ELR (cell line): ENCODE measurements at regions not wholly inside any gene's neighbourhood (a gene's known extent, or its start where the extent isn't known, plus 50 kb on each side); places are given as distances from the start of the nearest gene placed in this dataset.

Experiments
- DNase-seq: peaks from one replicate; pipeline ENCODE4 v3.0.0-alpha.2; 2015; ENCODE audit warnings: low read depth

DNA sequence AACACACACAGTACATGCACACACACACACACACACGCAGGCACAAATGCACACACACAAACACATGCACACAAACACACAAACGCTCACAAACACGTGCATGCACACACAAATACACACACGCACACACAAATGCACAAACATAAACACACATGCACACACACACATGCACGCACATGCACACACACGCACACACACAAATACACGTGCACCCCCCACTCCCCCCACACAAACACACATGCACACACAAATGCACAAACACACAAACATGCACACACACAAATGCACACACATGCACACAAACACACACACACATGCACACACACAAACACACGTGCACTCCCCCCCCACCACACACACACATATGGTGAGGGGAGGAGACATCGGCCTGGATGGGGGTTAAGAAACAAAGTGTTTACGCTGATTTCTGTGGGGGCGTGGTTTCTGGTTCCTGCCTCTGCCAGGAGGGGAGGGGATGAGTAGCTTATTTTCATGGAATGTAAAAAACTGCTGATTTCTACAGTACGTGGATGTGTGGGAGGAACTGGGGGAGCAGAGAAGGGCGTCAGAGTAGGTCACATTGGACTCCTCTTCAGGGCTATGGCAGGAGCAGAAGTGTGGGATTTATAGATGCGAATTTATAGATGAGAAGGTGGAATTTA, 607.2 kb downstream of the QKI start:
- DNase-seq, result no peak

DNA sequence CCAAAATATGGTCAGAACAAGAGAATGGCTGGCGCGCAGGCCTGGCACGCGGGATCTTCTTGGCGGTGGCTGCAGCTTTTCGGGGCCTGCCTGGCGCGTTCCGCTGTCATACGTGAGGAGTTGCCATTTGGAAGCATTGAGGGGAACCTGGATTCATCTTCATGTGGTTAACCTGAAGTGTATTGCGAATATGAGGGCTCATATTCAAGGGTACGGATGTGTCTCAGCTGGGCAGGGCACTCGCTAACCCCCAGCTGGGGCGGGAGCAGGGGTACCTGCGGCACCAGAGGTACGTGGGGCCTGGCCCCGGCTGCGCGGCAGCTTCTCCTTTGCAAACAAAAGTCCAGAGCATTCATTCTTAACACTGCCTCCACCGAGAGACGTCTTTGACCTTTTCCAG, 605.6 kb downstream of the QKI start:
- no peak for DNase-seq

- no peak for DNase-seq
Measured at GRCh38 chr6:164018133-164018532, 603.6 kb downstream of the QKI start.

DNA sequence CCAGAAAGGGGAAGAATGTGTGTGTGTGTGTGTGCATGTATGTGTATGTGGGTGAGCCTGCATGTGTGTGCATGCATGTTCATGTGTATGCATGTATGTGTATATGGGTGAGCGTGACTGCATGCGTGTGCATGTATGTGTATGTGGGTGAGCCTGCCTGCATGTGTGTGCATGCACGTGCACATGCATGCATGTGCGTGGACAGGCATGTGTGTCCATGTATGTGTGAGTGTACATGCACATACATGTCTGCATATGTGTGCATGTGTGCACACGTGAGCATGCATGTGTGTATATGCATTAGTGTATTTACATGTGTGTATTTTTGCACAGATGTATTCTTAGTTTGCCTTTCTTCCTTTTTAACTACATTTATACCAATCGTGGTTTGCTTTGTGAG, 601.5 kb downstream of the QKI start:
- DNase-seq, result no peak

DNA sequence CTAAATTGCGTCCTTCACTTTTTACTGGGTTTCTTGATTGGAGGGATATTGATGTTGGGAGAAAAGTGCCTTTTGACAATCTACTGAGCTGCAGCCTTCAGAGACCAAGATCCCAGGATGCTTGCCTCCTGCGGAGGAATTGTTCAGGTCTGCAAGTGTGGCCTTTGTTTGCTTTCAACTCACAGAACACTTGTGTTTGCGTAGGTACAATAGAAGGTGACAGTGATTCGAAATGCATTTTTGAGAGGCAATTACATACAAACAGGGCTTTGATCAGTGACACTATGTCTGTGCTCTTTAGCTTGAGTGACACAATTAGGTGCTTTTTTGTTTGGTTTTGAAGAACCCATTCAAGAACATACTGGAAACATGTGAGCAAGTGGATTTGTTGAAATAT, 600.6 kb downstream of the QKI start:
- DNase-seq, result no peak

DNA sequence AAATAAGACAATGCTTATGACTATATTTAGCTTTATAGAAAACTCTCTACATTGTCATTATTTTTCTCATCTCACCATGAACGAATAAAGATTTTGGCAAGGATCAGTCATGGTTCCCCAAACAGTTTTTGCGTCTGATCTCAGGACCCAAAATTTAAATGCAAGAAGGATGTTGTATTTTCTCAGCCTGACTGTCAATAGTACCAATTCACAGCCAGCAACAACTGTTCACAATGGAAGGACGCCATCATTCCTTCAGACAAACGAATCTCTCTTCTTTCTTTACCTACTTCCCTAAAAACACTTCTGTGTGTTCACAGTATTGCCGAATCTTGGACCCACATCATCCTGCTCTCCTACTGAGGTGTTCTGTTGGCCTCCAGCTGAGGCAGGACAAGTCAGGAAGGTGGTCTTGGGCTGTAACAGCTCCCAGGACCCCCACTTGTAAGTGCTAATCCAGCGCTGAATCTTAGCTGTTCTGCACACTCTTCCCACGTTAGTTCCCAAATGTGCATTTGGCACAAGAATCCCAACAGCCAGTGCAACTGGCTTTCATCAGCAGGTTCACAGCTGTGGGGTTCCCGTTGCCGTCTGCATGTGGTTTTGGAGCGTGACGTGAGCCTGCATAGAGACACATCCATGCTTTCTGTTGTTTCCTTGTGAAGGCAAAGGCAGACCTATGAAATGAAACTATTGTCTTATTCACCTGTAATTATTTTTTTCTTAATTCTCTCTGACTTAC, 600.0 kb downstream of the QKI start:
- no peak for DNase-seq

DNA sequence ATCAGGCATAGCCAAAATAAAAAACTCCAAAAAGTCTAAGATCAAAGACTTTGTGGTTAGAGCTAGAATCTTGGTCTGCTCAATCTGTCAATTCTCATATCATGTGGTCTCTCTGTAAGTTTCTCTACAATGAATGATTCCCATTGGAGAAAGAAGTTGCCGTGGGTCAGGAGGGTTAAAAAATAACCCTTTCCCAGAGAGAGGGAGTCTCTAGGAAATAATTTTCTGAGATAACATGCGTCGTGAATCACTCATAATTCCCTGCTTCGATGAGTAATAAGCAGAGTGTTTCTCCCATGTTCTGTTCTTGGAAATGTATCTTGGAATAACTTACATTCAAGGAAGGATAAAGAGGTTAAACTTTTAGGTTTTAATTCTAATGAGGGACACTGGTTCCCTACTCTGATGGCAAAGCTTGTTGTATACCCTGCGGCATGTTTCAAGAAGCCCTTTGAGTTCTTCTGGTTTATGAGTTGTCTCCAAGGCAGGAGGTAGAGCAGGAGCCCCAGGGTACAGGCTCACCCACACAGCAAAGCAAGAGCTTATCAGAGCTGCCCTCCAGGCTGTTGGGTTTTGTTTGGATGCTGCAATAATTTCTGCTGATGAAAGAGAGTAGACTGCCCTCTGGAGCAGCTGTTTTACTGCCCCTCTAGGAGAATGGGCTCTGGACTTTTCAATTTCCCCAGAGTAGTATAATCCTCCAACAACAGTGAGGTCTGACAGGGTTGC, 599.1 kb downstream of the QKI start:
- DNase-seq, result peak; percentile 7

- DNase-seq, result no peak
Measured at GRCh38 chr6:164011321-164011720, 596.8 kb downstream of the QKI start.

- no peak for DNase-seq
Measured at GRCh38 chr6:164010441-164011103, 596.1 kb downstream of the QKI start.

DNA sequence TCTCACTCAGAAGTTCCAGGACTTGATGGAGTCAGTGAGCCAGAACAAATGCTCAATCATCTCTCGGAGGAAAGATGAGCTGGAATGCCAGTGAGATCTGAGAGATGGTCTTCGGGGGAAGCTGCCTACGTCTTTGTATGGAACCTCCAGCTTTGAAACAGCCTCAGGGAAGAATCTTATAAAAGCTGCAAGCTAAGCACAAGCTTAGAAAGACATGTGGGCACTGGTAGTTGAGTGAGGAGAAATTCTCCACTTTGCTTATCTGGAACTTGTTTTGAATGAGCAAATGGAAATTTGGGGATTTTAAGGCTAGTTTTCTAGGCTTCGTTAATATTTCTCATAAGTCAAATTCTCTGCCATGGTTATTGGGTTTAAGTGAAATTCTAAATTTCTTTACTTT, 594.4 kb downstream of the QKI start:
- no peak for DNase-seq

- no peak for DNase-seq
Measured at GRCh38 chr6:164007881-164008280, 593.4 kb downstream of the QKI start.

- DNase-seq, result no peak
Measured at GRCh38 chr6:164006459-164006858, 591.9 kb downstream of the QKI start.

GRCh38 chr6:164005004-164005711, 590.6 kb downstream of the QKI start:
- DNase-seq, result peak; percentile 23

GRCh38 chr6:164000276-164000675, 585.8 kb downstream of the QKI start:
- no peak for DNase-seq

DNA sequence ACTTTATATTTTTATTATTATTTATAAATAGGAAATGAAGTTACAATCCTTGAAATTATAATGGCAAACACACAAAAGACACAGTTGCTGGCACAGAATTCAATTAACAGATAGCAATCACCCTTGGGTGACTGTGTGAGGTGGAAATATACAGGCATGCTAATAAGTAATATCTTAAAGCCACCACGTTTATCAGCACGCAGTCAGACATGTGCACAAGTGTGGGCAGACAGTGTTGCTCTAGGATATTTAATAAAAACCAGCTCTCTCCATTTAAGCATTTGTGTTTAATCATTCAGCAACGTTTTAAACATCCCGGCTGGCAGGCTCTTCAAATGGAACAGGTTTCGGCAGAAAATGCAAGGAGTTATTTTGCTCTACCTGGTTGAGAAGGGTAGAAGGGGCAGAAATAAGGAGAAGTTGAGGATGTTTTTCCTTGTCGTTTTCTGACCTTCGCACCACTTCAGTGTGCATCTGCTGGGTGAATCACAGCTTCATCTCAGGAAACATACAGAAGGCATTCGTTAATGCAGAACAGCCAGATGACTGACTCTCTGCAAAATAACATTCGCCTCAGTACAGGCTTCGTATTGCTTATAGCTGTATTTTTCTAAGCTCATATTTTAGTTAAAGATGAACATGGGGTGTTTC, 585.1 kb downstream of the QKI start:
- DNase-seq, result no peak

DNA sequence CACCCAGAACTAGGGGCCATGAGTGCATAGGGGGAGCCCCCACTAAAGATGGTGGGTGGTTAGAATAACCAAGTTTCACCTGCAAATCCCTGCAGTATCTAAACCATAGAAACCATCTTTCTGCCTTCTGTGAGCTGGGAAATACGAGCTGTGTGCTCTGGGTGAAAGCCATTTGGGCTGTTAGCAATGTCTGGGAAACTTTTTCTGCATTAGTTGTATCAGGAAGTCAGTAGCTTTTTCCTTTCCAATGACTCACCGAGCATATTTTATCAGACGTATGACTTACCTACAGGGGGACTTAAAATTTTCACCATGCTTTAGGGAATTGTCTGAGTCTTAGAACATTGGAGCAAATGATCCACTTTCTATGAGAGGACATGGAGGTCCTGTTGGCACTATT, 584.0 kb downstream of the QKI start:
- DNase-seq, result peak; percentile 30

DNA sequence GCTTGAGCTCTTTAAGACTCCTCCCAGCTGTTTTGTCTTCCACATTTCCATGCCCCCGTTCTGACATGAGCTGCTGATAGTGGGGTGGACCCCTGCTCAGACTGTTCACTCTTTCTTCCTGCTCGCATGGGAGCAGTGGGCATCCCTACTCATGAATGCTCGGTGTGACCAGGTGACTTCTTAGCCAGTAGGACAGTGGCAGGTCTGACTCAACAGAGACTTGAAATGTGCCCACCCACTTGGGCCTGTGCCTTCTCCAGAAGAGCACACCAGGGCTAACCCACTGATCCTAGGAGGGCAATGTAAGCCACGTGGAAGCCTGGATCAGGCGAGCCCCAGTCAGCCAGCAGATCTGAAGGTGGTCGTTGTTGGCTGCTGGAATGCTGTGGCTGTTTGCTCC, 582.0 kb downstream of the QKI start:
- DNase-seq, result no peak

DNA sequence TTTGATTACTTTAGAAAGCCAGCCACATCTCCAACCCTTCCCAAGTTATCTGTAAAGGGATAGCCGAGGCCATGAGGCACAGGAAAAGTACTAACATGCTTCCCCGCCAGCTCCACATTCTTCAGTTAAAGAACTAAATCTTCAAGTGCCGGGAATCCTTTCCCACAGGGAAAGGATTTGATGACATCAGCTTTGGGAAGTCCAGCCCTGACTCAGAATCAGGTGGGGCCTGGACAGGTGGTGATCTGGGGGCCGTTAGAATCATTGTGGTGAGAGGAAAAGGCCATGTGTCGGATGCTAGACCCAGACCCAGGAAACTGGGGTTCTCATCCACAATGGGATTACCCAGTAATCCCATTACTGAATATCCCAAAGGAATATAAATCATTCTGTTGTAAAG, 580.0 kb downstream of the QKI start:
- no peak for DNase-seq

- no peak for DNase-seq
Measured at GRCh38 chr6:163992701-163993100, 578.2 kb downstream of the QKI start.

- DNase-seq, result no peak
Measured at GRCh38 chr6:163992056-163992455, 577.5 kb downstream of the QKI start.

GRCh38 chr6:163991321-163991720, 576.8 kb downstream of the QKI start:
- DNase-seq, result no peak

- peak; percentile 59 for DNase-seq
Measured at GRCh38 chr6:163986313-163986712, 571.8 kb downstream of the QKI start.
